HG02885 (cell line): ENCODE measurements at regions not wholly inside any gene's neighbourhood (a gene's known extent, or its start where the extent isn't known, plus 50 kb on each side); places are given as distances from the start of the nearest gene placed in this dataset.

ENCODE experiments used
- ATAC-seq: cut with Tn5 transposase; IDR thresholded peaks from one replicate; pipeline ENCODE4 v1.9.1; 2021; ENCODE audit warnings: mild to moderate bottlenecking; ENCODE audit not compliant: unreplicated experiment, poor library complexity

- ATAC-seq, result no peak
Measured at GRCh38 chr1:56442290-56442877, 137.0 kb downstream of the PLPP3 start.

GRCh38 chr1:56441601-56442000 is 137.8 kb downstream of the PLPP3 start:
- ATAC-seq, result no peak

GRCh38 chr1:56439610-56440264 is 139.6 kb downstream of the PLPP3 start:
- ATAC-seq, result no peak

- ATAC-seq, result no peak
Measured at GRCh38 chr1:56438901-56439551, 140.3 kb downstream of the PLPP3 start.

DNA sequence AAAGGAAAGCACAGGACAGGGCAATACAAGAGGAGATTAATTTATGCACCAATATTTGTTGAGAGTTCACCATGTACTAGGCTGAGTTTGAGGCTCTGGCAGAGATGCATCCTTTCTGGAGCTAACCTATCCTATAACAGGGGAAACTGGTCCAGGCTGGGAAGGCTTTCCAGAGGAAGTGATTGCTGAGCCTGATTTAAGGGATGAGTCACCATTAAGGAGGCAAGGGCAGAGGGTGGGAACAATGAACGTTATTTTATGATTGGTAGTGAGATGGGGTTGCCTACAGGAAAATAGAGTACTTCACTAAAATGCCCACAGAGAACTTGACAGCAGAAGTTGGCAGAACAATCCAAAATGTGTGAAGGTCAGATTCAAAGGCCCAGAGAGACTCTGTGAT is 141.4 kb downstream of the PLPP3 start:
- ATAC-seq, result no peak

DNA sequence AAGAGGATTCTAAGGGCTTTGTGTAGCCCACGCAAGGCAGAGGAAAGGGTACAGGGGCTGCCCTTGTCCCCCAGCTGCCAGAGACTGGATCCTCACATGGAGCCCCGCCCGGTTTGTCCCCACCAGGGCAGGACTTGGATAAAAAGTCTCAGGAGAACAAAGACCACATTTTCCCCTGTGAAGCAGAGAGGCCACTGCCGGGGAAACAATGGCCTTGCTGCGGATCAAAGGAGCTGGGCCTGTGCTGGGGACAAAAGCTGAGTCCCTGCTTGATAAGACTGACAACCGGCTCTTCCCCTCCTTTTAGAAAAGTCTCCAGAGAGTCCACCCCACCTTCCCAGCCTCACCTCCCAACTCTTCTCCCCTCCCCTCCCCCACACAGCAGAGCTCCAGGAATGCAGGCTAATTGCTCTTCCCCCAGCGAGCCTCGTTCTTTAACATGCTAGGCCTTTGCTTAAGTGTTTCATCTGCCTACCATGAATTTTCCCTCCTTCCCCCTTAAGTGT is 142.4 kb downstream of the PLPP3 start:
- ATAC-seq, result no peak

DNA sequence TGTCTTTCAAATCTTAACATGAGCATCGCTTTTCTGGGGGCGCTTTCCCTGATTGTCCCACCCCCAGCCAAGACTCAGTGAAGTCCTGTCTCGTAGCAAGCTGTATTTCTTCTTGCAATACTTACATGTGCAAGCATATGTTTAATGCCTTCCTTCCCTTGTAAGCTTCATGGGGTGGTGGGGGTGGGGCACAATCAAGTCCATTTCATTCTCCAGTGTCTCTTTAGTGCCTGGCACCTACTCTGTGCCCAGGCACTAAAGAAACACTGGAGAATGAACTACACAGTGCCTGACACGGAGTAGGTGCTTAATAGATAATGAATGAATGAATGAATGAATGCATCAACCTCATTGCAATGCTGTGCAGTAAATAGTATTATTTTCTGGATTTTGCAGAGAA is 143.1 kb downstream of the PLPP3 start:
- ATAC-seq, result no peak

DNA sequence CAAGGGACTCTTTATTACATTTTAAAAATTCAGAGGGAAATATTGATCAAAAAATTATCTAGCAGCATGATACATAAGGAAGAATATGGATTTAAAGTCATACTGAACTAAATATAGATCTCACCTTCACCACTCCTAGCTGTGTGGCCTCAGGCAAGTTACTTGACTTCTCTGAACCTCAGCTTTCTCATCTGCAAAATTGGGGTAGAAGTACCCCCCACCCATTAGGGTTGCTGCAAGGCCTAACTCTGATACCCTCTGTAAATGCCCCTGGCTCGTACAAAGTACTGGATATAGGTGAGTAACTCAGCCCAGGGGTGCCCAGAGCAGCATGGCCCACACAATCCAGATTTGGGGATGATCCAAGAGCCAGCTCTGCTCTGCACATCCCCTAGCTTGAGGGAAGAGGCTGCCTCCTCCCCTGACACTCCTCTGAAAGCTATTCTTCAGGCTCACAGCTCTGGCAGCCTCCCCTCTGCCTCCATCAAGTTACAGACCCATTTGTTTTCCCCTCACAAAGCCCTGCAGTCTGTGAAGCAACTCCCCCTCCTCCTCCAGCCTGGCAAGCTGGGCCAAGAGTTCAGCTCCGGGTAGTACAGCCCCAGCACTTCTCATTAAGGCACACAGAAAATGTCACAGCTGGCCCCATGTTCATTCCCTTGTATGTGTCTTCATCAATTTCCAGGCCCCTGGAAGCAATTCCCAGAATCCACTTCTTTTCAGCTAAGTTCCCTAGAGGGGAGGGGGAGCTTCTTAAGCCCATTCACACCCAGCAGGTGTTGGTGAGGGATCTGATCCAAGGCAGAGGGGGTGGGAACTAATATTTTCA is 143.7 kb downstream of the PLPP3 start:
- no peak for ATAC-seq

DNA sequence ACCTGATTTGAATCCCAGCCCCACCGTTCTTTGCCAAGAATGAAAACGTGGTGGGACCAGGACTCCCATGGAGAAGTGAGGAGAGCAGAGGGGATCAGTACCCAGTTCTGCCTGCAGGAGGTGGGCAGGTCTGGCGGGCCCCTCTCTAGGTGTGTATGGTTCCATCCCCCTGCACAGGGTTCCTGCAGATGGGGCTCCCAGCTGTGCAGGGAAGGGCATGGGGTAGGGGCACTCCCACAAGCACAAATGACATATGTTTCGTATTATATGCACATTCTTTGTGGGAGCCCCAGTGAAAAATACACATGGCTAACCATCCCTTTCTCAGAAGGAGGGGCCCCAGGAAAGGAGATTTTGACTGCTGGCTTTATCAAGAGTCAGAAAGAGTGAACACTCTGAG is 144.6 kb downstream of the PLPP3 start:
- no peak for ATAC-seq

GRCh38 chr1:56434025-56434424 is 145.3 kb downstream of the PLPP3 start:
- ATAC-seq, result no peak

DNA sequence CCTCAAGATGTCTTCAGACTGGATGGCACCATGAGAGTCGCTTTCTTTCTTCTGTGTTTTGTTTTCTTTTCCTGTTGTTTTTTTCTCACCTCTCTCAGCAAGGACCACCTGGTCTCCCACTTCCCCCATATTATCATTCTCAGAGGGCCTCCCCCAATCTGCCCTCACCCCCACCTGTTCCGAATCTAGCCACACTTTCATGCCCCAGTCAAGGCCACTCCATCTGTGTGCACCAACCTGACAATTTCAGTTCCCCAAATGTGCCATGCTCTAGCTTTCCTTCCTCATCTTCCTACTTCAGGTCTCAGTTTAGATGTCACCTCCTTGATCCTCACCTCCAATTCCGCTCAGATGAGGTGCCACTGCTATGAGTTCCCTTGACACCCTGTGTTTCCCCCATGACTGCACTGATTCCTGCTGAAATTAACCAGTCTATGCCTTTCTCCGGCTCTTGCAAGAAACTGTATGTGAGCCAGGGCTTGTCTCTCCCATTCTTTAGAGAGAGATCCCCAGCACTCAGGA is 146.2 kb downstream of the PLPP3 start:
- ATAC-seq, result no peak

- no peak for ATAC-seq
Measured at GRCh38 chr1:56432166-56432971, 147.0 kb downstream of the PLPP3 start.

DNA sequence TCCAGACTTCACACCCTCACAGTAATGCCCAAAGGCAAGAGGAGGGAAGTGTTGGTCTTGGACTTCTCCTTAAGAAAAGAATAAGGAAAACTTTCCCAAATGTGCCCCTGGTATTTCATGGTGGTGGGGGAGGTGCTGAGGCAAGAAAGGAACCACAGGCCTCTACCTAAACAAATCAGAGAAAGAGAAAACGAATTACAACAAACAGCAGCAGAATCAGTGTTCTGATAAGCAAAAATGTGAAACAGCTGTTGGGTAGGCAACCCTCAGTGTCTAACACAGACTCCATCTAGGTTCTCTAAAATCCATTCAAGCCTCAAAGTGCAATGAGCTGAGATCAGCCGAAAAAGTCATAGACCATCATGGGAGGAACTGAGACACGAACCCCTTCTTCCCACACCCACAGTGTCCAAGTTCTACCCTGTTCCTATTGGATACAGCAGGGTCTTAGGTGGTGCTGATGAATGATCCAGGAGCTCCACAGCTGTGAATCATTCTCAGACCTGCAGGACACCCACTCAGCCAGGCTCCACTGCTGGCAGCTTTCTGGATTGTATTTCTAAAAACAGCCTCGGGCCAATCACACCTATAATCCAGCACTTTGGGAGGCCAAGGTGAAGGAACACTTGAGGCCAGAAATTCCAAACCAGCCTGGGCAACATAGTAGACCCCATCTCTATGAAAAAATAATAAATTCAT is 149.1 kb downstream of the PLPP3 start:
- no peak for ATAC-seq

DNA sequence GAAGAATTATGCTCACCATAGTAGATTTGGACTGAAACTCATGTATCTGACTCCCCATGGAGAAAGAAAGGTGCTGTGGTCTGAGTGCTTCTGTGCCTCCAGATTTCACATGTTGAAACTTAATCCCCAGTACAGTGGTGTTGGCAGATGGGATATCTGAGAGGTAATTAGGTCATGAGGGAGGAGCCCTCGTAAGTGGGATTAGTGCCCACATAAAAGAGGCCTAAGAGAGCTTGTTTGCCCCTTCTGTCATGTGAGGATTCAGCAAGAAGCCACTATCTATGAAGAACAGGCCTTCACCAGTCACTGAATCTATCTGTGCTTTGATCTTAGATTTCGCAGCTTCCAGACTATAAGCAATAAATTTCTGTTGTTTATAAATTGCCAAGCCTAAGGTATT is 150.1 kb downstream of the PLPP3 start:
- no peak for ATAC-seq

DNA sequence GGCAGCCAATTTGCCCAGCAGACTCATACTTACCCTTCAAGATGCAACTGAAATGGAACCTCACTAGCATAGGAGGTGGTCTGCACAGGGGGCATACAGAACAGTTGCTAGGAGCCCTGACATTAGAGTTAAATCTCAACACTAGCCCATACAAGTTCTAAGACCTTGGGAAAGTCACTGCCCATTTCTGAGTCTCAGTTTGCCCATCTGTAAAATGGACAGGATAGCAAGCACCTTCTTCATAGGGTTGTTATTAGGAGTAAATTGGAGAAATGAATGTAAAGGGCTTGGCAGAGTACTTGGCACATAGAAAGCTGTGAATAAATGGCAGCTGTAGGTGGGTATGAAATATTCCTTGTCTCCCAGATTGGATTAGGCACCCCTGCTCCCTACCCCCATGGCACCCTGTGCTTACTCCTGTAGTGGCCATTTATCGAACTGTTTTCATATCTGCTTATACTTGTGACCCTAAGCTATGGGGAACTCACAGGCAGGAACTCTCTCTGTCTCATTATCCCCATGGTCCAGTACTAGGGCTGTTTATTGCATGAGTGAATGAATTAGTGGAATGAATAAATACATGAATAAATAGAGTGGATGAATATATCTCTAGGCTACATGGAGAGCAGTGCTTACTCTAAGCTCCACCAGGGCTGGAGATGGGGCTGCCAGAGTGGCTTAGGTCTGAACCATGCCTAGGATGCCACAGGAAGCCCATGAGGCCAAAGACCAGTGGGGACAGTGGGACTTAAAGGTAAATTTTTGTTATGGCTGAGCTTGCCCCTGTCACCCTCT is 152.6 kb downstream of the PLPP3 start:
- ATAC-seq, result no peak

DNA sequence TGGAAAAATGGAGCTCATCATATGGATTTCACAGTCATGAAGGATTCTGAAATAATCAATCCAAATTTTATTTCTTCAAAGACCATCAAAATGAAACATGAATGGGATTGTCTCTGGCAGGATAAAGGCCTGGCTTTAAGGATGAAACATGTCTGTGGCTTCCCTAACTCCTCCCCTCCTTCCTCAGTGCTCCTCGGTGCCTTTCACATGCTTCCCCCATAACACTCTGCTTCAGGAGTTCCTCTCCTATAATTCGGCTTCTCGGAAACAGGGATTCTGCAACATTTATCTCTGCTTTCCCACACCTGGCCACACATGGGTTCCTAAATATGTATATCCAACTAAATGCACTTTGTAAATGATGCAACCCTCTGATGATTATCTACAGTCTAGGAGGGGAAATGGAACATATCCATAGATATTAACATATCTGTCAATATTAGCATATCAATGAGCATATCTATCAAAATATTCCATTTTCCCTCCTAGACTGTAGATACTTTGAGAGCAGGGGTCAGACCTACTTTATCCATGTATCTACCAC is 153.8 kb downstream of the PLPP3 start:
- no peak for ATAC-seq

- ATAC-seq, result no peak
Measured at GRCh38 chr1:56424744-56425493, 154.4 kb downstream of the PLPP3 start.
